Activated CD4-positive, CD25-positive, alpha-beta regulatory T cell treated with anti-CD3 and anti-CD28 coated beads, Interleukin-2, amount 50 U/mL, for 72 hours (primary cell): ENCODE measurements at regions not wholly inside any gene's neighbourhood (a gene's known extent, or its start where the extent isn't known, plus 50 kb on each side); places are given as distances from the start of the nearest gene placed in this dataset.
"Not testable (repeated sequence)": the region's sequence is repeated elsewhere in the genome, so short reads cannot be mapped to it uniquely, and the experiment has no call there.

Experiments used
- DNase-seq: peaks from one replicate; pipeline ENCODE4 v3.0.0; 2021

GRCh38 chr5:99544356-99544755 is 615.5 kb upstream of the CHD1 start:
- DNase-seq = no peak

- no peak for DNase-seq
These were observed 615.0 kb upstream of the CHD1 start for GRCh38 chr5:99543841-99544240.

- not testable (repeated sequence) for DNase-seq
These were observed 605.4 kb upstream of the CHD1 start for GRCh38 chr5:99534241-99534640.

- not testable (repeated sequence) for DNase-seq
These were observed 592.9 kb upstream of the CHD1 start for GRCh38 chr5:99521666-99522065.

GRCh38 chr5:99515864-99516490 is 587.2 kb upstream of the CHD1 start:
- not testable (repeated sequence) for DNase-seq

GRCh38 chr5:99510237-99510866 is 581.5 kb upstream of the CHD1 start:
- not testable (repeated sequence) for DNase-seq

- DNase-seq = not testable (repeated sequence)
These were observed 580.3 kb upstream of the CHD1 start for GRCh38 chr5:99509064-99509463.

- DNase-seq = not testable (repeated sequence)
These were observed 566.6 kb upstream of the CHD1 start for GRCh38 chr5:99495456-99495855.

- not testable (repeated sequence) for DNase-seq
These were observed 549.6 kb upstream of the CHD1 start for GRCh38 chr5:99478450-99478849.

GRCh38 chr5:99473328-99473727 is 544.5 kb upstream of the CHD1 start:
- not testable (repeated sequence) for DNase-seq

- not testable (repeated sequence) for DNase-seq
These were observed 542.9 kb upstream of the CHD1 start for GRCh38 chr5:99471726-99472125.

- not testable (repeated sequence) for DNase-seq
These were observed 542.4 kb upstream of the CHD1 start for GRCh38 chr5:99471178-99471577.

GRCh38 chr5:99470636-99471035 is 541.8 kb upstream of the CHD1 start:
- not testable (repeated sequence) for DNase-seq

- DNase-seq = no peak
These were observed 531.9 kb upstream of the CHD1 start for GRCh38 chr5:99460701-99461100.

GRCh38 chr5:99453196-99453595 is 524.4 kb upstream of the CHD1 start:
- DNase-seq = no peak

GRCh38 chr5:99449786-99450185 is 521.0 kb upstream of the CHD1 start:
- DNase-seq = no peak

- no peak for DNase-seq
These were observed 517.0 kb upstream of the CHD1 start for GRCh38 chr5:99445805-99446204.

GRCh38 chr5:99441235-99441634 is 512.4 kb upstream of the CHD1 start:
- DNase-seq = no peak

- DNase-seq = no peak
These were observed 509.8 kb upstream of the CHD1 start for GRCh38 chr5:99438619-99439018.

- no peak for DNase-seq
These were observed 509.2 kb upstream of the CHD1 start for GRCh38 chr5:99437986-99438385.

- not testable (repeated sequence) for DNase-seq
These were observed 494.6 kb upstream of the CHD1 start for GRCh38 chr5:99423396-99423795.

- DNase-seq = not testable (repeated sequence)
These were observed 489.8 kb upstream of the CHD1 start for GRCh38 chr5:99418640-99419039.

- DNase-seq = not testable (repeated sequence)
These were observed 481.6 kb upstream of the CHD1 start for GRCh38 chr5:99410386-99410785.

GRCh38 chr5:99404764-99405302 is 476.0 kb upstream of the CHD1 start:
- DNase-seq = not testable (repeated sequence)
